Transverse colon (tissue), 4 donors: ENCODE measurements at regions not wholly inside any gene's neighbourhood (a gene's known extent, or its start where the extent isn't known, plus 50 kb on each side); places are given as distances from the start of the nearest gene placed in this dataset.

Experiments used
- DNase-seq: peaks from one replicate; pipeline ENCODE4 v3.0.0-alpha.2; 2019
- H3K27ac ChIP-seq, 4 donors: fragments of 200-600 bp; sonication (generic); 2 replicates each; pipeline ENCODE4 v1.5.1; 2016 to 2018; ENCODE audit warnings: inconsistent platforms in 4 of 4
- H3K27me3 ChIP-seq: fragments of 200-600 bp; sonication (generic); 2 replicates; pipeline ENCODE4 v1.5.1; 2017; ENCODE audit warnings: inconsistent platforms
- H3K36me3 ChIP-seq, 4 donors: fragments of 200-600 bp; sonication (generic); 2 replicates each; pipeline ENCODE4 v1.5.1; 2017 to 2019; ENCODE audit warnings: inconsistent platforms in 4 of 4
- H3K4me1 ChIP-seq, 4 donors: fragments of 200-600 bp; sonication (generic); 2 replicates each; pipeline ENCODE4 v1.5.1; 2017 to 2020; ENCODE audit warnings: inconsistent platforms in 4 of 4
- H3K4me3 ChIP-seq, 4 donors: fragments of 200-600 bp; sonication (generic); 1 replicate in 1 of 4; 2 replicates in 3 of 4; pipeline versions ENCODE4 v1.5.1 to v1.6.1; 2017 to 2019; ENCODE audit warnings: inconsistent platforms in 4 of 4
- H3K9me3 ChIP-seq, 2 donors: fragments of 200-600 bp; sonication (generic); 2 replicates each; pipeline ENCODE4 v1.5.1; 2017 to 2019; ENCODE audit warnings: inconsistent platforms in 2 of 2
- CTCF ChIP-seq, 5 experiments: fragments of 200-600 bp in 3 of 5; fragments of 450-650 bp in 2 of 5; sonication (generic) in 3 of 5; IDR thresholded peaks; 1 replicate in 2 of 5; 2 replicates in 3 of 5; pipeline ENCODE4 v1.5.1; 2016 to 2017; ENCODE audit warnings: antibody characterized with exemption in 5 of 5, inconsistent platforms in 3 of 5, mild to moderate bottlenecking in 2 of 5, moderate library complexity in 1 of 5
- EP300 ChIP-seq: sonication (generic); formaldehyde crosslinking; IDR thresholded peaks from one replicate; pipeline ENCODE4 v1.6.1; 2017; ENCODE audit warnings: antibody characterized with exemption, low read depth
- POLR2A ChIP-seq: fragments of 450-650 bp; IDR thresholded peaks from one replicate; pipeline ENCODE4 v1.6.1; 2016; ENCODE audit warnings: antibody characterized with exemption, mild to moderate bottlenecking, moderate library complexity
- POLR2AphosphoS5 ChIP-seq, 3 donors: sonication (generic); formaldehyde crosslinking; IDR thresholded peaks; one replicate each; pipeline ENCODE4 v1.6.1; 2016; ENCODE audit warnings: antibody characterized with exemption in 3 of 3
- whole genome bisulfite sequencing, 2 donors: methylation state at CpG; one replicate each; pipeline ENCODE4 v1.1.5; 2018; ENCODE audit warnings: low coverage in 1 of 2; 5-methylcytosine and 5-hydroxymethylcytosine counted together
- in situ Hi-C, 4 donors: fragments of 200-750 bp; cut with MboI; loops; one replicate each; pipeline versions ENCODE4 v1.15.0 to v1.15.1; 2017; ENCODE audit warnings: low sequenced_read_pairs in 3 of 4, low pct_ligation_motif_present in 1 of 4, low pct_unique_long_range_greater_than_20kb in 1 of 4
- intact Hi-C: fragments of 100-400 bp; cut with DNase I; formaldehyde crosslinking; loops from one replicate; pipeline ENCODE4 v1.15.1; 2023; ENCODE audit warnings: low total_unique reads

- H3K36me3 ChIP-seq = no peaks in the 10 kb centered on the region
- no peaks in the 10 kb centered on the region for H3K9me3 ChIP-seq
- H3K4me3 ChIP-seq = no peak overlapping the region
- TF ChIP-seq POLR2A (no peak), POLR2AphosphoS5 (IDR thresholded peaks at IDR 0.05) (no peak), CTCF (IDR thresholded peaks at IDR 0.05) (no peak), EP300 (no peak)
- in situ Hi-C loops (no loop called here), intact Hi-C loops (no loop called here)
- WGBS, 2 donors = 58 to 78% methylated on average over 1 of the region's 1 CpG
- H3K27me3 ChIP-seq = no peaks in the 10 kb centered on the region
- H3K4me1 ChIP-seq = no peaks in the 10 kb centered on the region
- no peak overlapping the region for H3K27ac ChIP-seq
- no peak for DNase-seq
These were observed 312.1 kb downstream of the PPP1R2C start for GRCh38 chrX:42465821-42466220.

GRCh38 chrX:42463706-42464490 is 314.1 kb downstream of the PPP1R2C start:
- Histone ChIP-seq H3K4me3 (no peak overlapping the region), H3K27me3 (no peaks in the 10 kb centered on the region), H3K27ac (no peak overlapping the region), H3K4me1 (no peaks in the 10 kb centered on the region), H3K9me3 (no peaks in the 10 kb centered on the region), H3K36me3 (no peaks in the 10 kb centered on the region)
- no peak for DNase-seq
- 81 to 85% methylated on average over 3 to 4 of the region's 4 CpGs for WGBS, 2 donors
- no peak for TF ChIP-seq POLR2A
- TF ChIP-seq EP300 = no peak
- TF ChIP-seq POLR2AphosphoS5 (IDR thresholded peaks at IDR 0.05) = no peak
- no peak for TF ChIP-seq CTCF (IDR thresholded peaks at IDR 0.05)
- in situ Hi-C loops = no loop called here
- intact Hi-C loops = no loop called here

GRCh38 chrX:42462917-42463316 is 315.0 kb downstream of the PPP1R2C start:
- no peak for DNase-seq
- intact Hi-C loops = no loop called here
- H3K9me3 ChIP-seq = no peaks in the 10 kb centered on the region
- no peaks in the 10 kb centered on the region for H3K4me1 ChIP-seq
- TF ChIP-seq POLR2A (no peak), POLR2AphosphoS5 (IDR thresholded peaks at IDR 0.05) (no peak), EP300 (no peak), CTCF (IDR thresholded peaks at IDR 0.05) (no peak)
- H3K27me3 ChIP-seq = no peaks in the 10 kb centered on the region
- in situ Hi-C loops = no loop called here
- no peak overlapping the region for H3K4me3 ChIP-seq
- H3K27ac ChIP-seq = no peak overlapping the region
- H3K36me3 ChIP-seq = no peaks in the 10 kb centered on the region

GRCh38 chrX:42460706-42461105 is 317.3 kb downstream of the PPP1R2C start:
- Histone ChIP-seq H3K4me1 (no peaks in the 10 kb centered on the region), H3K36me3 (no peaks in the 10 kb centered on the region), H3K27ac (no peak overlapping the region), H3K4me3 (no peak overlapping the region), H3K27me3 (no peaks in the 10 kb centered on the region), H3K9me3 (no peaks in the 10 kb centered on the region)
- intact Hi-C loops (no loop called here), in situ Hi-C loops (no loop called here)
- WGBS, 2 donors = 70% methylated on average over 4 of the region's 4 CpGs; no CpG with 5 or more reads in 1 of the 2 donors
- no peak for DNase-seq
- no peak for TF ChIP-seq EP300
- TF ChIP-seq POLR2A = no peak
- TF ChIP-seq CTCF (IDR thresholded peaks at IDR 0.05) = no peak
- no peak for TF ChIP-seq POLR2AphosphoS5 (IDR thresholded peaks at IDR 0.05)
